HUDEP-2 (cell line): ENCODE measurements at regions not wholly inside any gene's neighbourhood (a gene's known extent, or its start where the extent isn't known, plus 50 kb on each side); places are given as distances from the start of the nearest gene placed in this dataset.
"Not testable (repeated sequence)": the region's sequence is repeated elsewhere in the genome, so short reads cannot be mapped to it uniquely, and the experiment has no call there.

ENCODE experiments used
- DNase-seq, 76 experiments: peaks; one replicate each; lab custom pipeline; 2025; ENCODE audit not compliant: unreplicated experiment in 76 of 76; lab: John Stamatoyannopoulos, UW

GRCh38 chr18:993560-993959 lies 88.9 kb downstream of the ADCYAP1 start:
- DNase-seq, result no peak

- no peak for DNase-seq
Observed at GRCh38 chr18:995629-996028, 91.0 kb downstream of the ADCYAP1 start.

GRCh38 chr18:997499-997898 lies 92.8 kb downstream of the ADCYAP1 start:
- DNase-seq, result no peak

- no peak for DNase-seq
Observed at GRCh38 chr18:998936-999335, 94.3 kb downstream of the ADCYAP1 start.

GRCh38 chr18:1002653-1003178 lies 98.0 kb downstream of the ADCYAP1 start:
- DNase-seq, result no peak

GRCh38 chr18:1003499-1003898 lies 98.8 kb downstream of the ADCYAP1 start:
- no peak for DNase-seq

GRCh38 chr18:1006304-1006703 lies 101.6 kb downstream of the ADCYAP1 start:
- DNase-seq, result no peak

- no peak for DNase-seq
Observed at GRCh38 chr18:1006965-1007364, 102.3 kb downstream of the ADCYAP1 start.

GRCh38 chr18:1011349-1011748 lies 106.7 kb downstream of the ADCYAP1 start:
- DNase-seq, result no peak

GRCh38 chr18:1012775-1013174 lies 108.1 kb downstream of the ADCYAP1 start:
- DNase-seq, result no peak

- no peak for DNase-seq
Observed at GRCh38 chr18:1013951-1014350, 109.3 kb downstream of the ADCYAP1 start.

GRCh38 chr18:1014509-1014908 lies 109.8 kb downstream of the ADCYAP1 start:
- no peak for DNase-seq

- DNase-seq, result no peak
Observed at GRCh38 chr18:1014951-1015624, 110.4 kb downstream of the ADCYAP1 start.

- DNase-seq, result no peak
Observed at GRCh38 chr18:1015777-1016176, 111.1 kb downstream of the ADCYAP1 start.

GRCh38 chr18:1017227-1018058 lies 112.8 kb downstream of the ADCYAP1 start:
- no peak for DNase-seq

GRCh38 chr18:1018181-1018681 lies 113.6 kb downstream of the ADCYAP1 start:
- DNase-seq, result no peak

GRCh38 chr18:1019191-1019590 lies 114.5 kb downstream of the ADCYAP1 start:
- no peak for DNase-seq

GRCh38 chr18:1020731-1021344 lies 116.2 kb downstream of the ADCYAP1 start:
- no peak for DNase-seq

- DNase-seq, result no peak
Observed at GRCh38 chr18:1026930-1027329, 122.3 kb downstream of the ADCYAP1 start.

GRCh38 chr18:1033092-1033491 lies 128.4 kb downstream of the ADCYAP1 start:
- DNase-seq, result not testable (repeated sequence)

- no peak for DNase-seq
Observed at GRCh38 chr18:1034971-1035370, 130.3 kb downstream of the ADCYAP1 start.
